Epithelial cell of proximal tubule (primary cell): ENCODE measurements at regions not wholly inside any gene's neighbourhood (a gene's known extent, or its start where the extent isn't known, plus 50 kb on each side); places are given as distances from the start of the nearest gene placed in this dataset.

Source experiments
- DNase-seq: peaks from one replicate; pipeline ENCODE4 v3.0.0-alpha.2; 2011; ENCODE audit warnings: low read depth
- H3K4me3 ChIP-seq: 2 replicates; pipeline ENCODE4 v1.5.1; 2011; ENCODE audit warnings: low read depth, mild to moderate bottlenecking, low read length
- CTCF ChIP-seq: conservative IDR thresholded peaks from 2 replicates; pipeline ENCODE4 v1.5.1; 2012; ENCODE audit warnings: low read depth, mild to moderate bottlenecking, low read length

- no peak for DNase-seq
- H3K4me3 ChIP-seq: no peak overlapping the region
- TF ChIP-seq CTCF: no peak
These were observed 325.9 kb upstream of the TEX13C start for GRCh38 chrX:124993735-124994134.

- no peak overlapping the region for H3K4me3 ChIP-seq
- no peak for TF ChIP-seq CTCF
- no peak for DNase-seq
These were observed 325.3 kb upstream of the TEX13C start for GRCh38 chrX:124994404-124994803.

GRCh38 chrX:125003746-125004446, 315.8 kb upstream of the TEX13C start:
- no peak for TF ChIP-seq CTCF
- peak; percentile 22 for DNase-seq
- no peak overlapping the region for H3K4me3 ChIP-seq

GRCh38 chrX:125004799-125005198, 314.9 kb upstream of the TEX13C start:
- DNase-seq: peak; percentile 19
- TF ChIP-seq CTCF: no peak
- no peak overlapping the region for H3K4me3 ChIP-seq

GRCh38 chrX:125005863-125006262, 313.8 kb upstream of the TEX13C start:
- no peak for TF ChIP-seq CTCF
- no peak for DNase-seq
- H3K4me3 ChIP-seq: no peak overlapping the region

GRCh38 chrX:125006704-125007103, 313.0 kb upstream of the TEX13C start:
- TF ChIP-seq CTCF: no peak
- no peak for DNase-seq
- no peak overlapping the region for H3K4me3 ChIP-seq

GRCh38 chrX:125012585-125012984, 307.1 kb upstream of the TEX13C start:
- TF ChIP-seq CTCF: no peak
- no peak for DNase-seq
- no peak overlapping the region for H3K4me3 ChIP-seq
